ENCODE measurements at regions not wholly inside any gene's neighbourhood (a gene's known extent, or its start where the extent isn't known, plus 50 kb on each side); places are given as distances from the start of the nearest gene placed in this dataset.

- peaks cover 0 to 7% (median 2%) of the 10 kb centered on the region in 7 donors for H3K9me3 Mint-ChIP-seq
- no peaks in the 10 kb centered on the region for H3K36me3 Mint-ChIP-seq
- Histone ChIP-seq H3K27ac (ENCODE audit: low read depth in 1 of 2, low read length in 2 of 2) (no peak overlapping the region), H3K79me2 (ENCODE audit: insufficient read depth, low read length) (no peaks in the 10 kb centered on the region), H3K4me1 (ENCODE audit: control insufficient read depth in 1 of 2, insufficient read depth in 2 of 2, low read length in 2 of 2) (no peaks in the 10 kb centered on the region), H3K9ac (ENCODE audit: insufficient read depth, low read length, poor library complexity, severe bottlenecking) (no peak overlapping the region), H3K4me2 (replicated peaks; ENCODE audit: extremely low read depth, low read length, poor library complexity, severe bottlenecking) (no peak overlapping the region), H3K27me3 (ENCODE audit: control insufficient read depth in 2 of 2, insufficient read depth in 2 of 2, low read length in 2 of 2) (no peaks in the 10 kb centered on the region), H3K4me3 (replicated peaks in 1 of 3; ENCODE audit: low read depth in 2 of 3, low read length in 3 of 3) (no peak overlapping the region), H4K20me1 (ENCODE audit: insufficient read depth, low read length) (no peaks in the 10 kb centered on the region), H3K9me3 (replicated peaks in 1 of 2; ENCODE audit: control insufficient read depth in 1 of 2, insufficient read depth in 1 of 2, low read length in 2 of 2) (no peaks in the 10 kb centered on the region), H2AFZ (ENCODE audit: insufficient read depth, low read depth, low read length, poor library complexity, severe bottlenecking) (no peak overlapping the region), H3K36me3 (replicated peaks in 1 of 2; ENCODE audit: control insufficient read depth in 1 of 2, insufficient read depth in 2 of 2, low read length in 2 of 2) (no peaks in the 10 kb centered on the region)
- intact Hi-C loops (cut with micrococcal nuclease) = no loop called here
- no peak for DNase-seq
- H3K27ac Mint-ChIP-seq = no peak overlapping the region
- H3K4me3 Mint-ChIP-seq = no peak overlapping the region
- TF ChIP-seq CTCF (IDR thresholded peaks at IDR 0.05) = no peak
- peaks cover 2% of the 10 kb centered on the region for H3K4me1 Mint-ChIP-seq
- no peaks in the 10 kb centered on the region for H3K27me3 Mint-ChIP-seq (ENCODE audit: low read depth in 3 of 3)
- 83% methylated on average over 1 of the region's 3 CpGs for WGBS (ENCODE audit: insufficient coverage)
Measured at GRCh38 chr3:20317616-20318015, 131.6 kb upstream of the SGO1 start.

GRCh38 chr3:20316238-20316637 lies 130.2 kb upstream of the SGO1 start:
- peaks cover 0 to 2% (median 0%) of the 10 kb centered on the region in 3 donors for H3K27me3 Mint-ChIP-seq (ENCODE audit: low read depth in 3 of 3)
- 0% methylated on average over 1 of the region's 1 CpG for WGBS (ENCODE audit: insufficient coverage)
- H2AFZ ChIP-seq (ENCODE audit: insufficient read depth, low read depth, low read length, poor library complexity, severe bottlenecking) = no peak overlapping the region
- H3K36me3 Mint-ChIP-seq = no peaks in the 10 kb centered on the region
- no peaks in the 10 kb centered on the region for H4K20me1 ChIP-seq (ENCODE audit: insufficient read depth, low read length)
- no peaks in the 10 kb centered on the region for H3K4me1 ChIP-seq (ENCODE audit: control insufficient read depth in 1 of 2, insufficient read depth in 2 of 2, low read length in 2 of 2)
- H3K4me3 ChIP-seq (replicated peaks in 1 of 3; ENCODE audit: low read depth in 2 of 3, low read length in 3 of 3) = no peak overlapping the region
- H3K27ac Mint-ChIP-seq = no peak overlapping the region
- no peak overlapping the region for H3K27ac ChIP-seq (ENCODE audit: low read depth in 1 of 2, low read length in 2 of 2)
- no peak overlapping the region for H3K4me2 ChIP-seq (replicated peaks; ENCODE audit: extremely low read depth, low read length, poor library complexity, severe bottlenecking)
- no peak for DNase-seq
- H3K27me3 ChIP-seq (ENCODE audit: control insufficient read depth in 2 of 2, insufficient read depth in 2 of 2, low read length in 2 of 2) = no peaks in the 10 kb centered on the region
- intact Hi-C loops (cut with micrococcal nuclease) = no loop called here
- no peak overlapping the region for H3K9ac ChIP-seq (ENCODE audit: insufficient read depth, low read length, poor library complexity, severe bottlenecking)
- H3K4me1 Mint-ChIP-seq = no peaks in the 10 kb centered on the region
- TF ChIP-seq CTCF (IDR thresholded peaks at IDR 0.05) = no peak
- no peaks in the 10 kb centered on the region for H3K36me3 ChIP-seq (replicated peaks in 1 of 2; ENCODE audit: control insufficient read depth in 1 of 2, insufficient read depth in 2 of 2, low read length in 2 of 2)
- H3K9me3 ChIP-seq (replicated peaks in 1 of 2; ENCODE audit: control insufficient read depth in 1 of 2, insufficient read depth in 1 of 2, low read length in 2 of 2) = no peaks in the 10 kb centered on the region
- no peaks in the 10 kb centered on the region for H3K79me2 ChIP-seq (ENCODE audit: insufficient read depth, low read length)
- H3K4me3 Mint-ChIP-seq = no peak overlapping the region
- H3K9me3 Mint-ChIP-seq = peaks cover 0 to 10% (median 2%) of the 10 kb centered on the region in 7 donors

Measured in CD14-positive monocyte (primary cell).